ENCODE measurements at regions not wholly inside any gene's neighbourhood (a gene's known extent, or its start where the extent isn't known, plus 50 kb on each side); places are given as distances from the start of the nearest gene placed in this dataset.
A peak's percentile ranks its signal among the peaks of the same experiment; 100 is the strongest.

- TF ChIP-seq CEBPZ (IDR thresholded peaks at IDR 0.05; ENCODE audit: low read length) (no peak), MEIS1 (CRISPR knock-in tag; IDR thresholded peaks at IDR 0.05; ENCODE audit: borderline replicate concordance) (no peak), MXD1 (CRISPR knock-in tag; IDR thresholded peaks at IDR 0.05) (no peak), GABPA (IDR thresholded peaks at IDR 0.05; ENCODE audit: low read depth, low read length) (no peak), GABPA (CRISPR knock-in tag; IDR thresholded peaks at IDR 0.05; ENCODE audit: low read depth) (no peak), ZNF710 (CRISPR knock-in tag; IDR thresholded peaks at IDR 0.05; ENCODE audit: borderline replicate concordance) (0 out of 2 replicates have a peak, but pooled peaks have one; percentile 23), TFAP4 (IDR thresholded peaks at IDR 0.05; ENCODE audit: borderline replicate concordance, low read depth) (0 out of 2 replicates have a peak, but pooled peaks have one; percentile 54)
Measured at GRCh38 chr2:39570614-39571013, 95.1 kb upstream of the TMEM178A start (continued).
